Activated CD8-positive, alpha-beta memory T cell treated with anti-CD3 and anti-CD28 coated beads, Interleukin-2, amount 50 U/mL, for 24 hours (primary cell): ENCODE measurements at regions not wholly inside any gene's neighbourhood (a gene's known extent, or its start where the extent isn't known, plus 50 kb on each side); places are given as distances from the start of the nearest gene placed in this dataset.

Experiments used
- DNase-seq: peaks from one replicate; pipeline ENCODE4 v3.0.0-alpha.2; 2020; ENCODE audit errors: extremely low read depth

GRCh38 chr12:27382924-27383323, 50.3 kb downstream of the BMAL2 start:
- no peak for DNase-seq

- DNase-seq, result peak; percentile 35
These were observed 51.0 kb downstream of the BMAL2 start for GRCh38 chr12:27383429-27384260.

- DNase-seq, result no peak
These were observed 51.6 kb downstream of the BMAL2 start for GRCh38 chr12:27384261-27384590.

- DNase-seq, result no peak
These were observed 53.3 kb downstream of the BMAL2 start for GRCh38 chr12:27385766-27386564.

GRCh38 chr12:27387473-27387872, 54.8 kb downstream of the BMAL2 start:
- DNase-seq, result no peak

- no peak for DNase-seq
These were observed 56.0 kb downstream of the BMAL2 start for GRCh38 chr12:27388650-27389049.

GRCh38 chr12:27394676-27395075, 51.9 kb upstream of the SMCO2 start:
- no peak for DNase-seq

- DNase-seq, result no peak
These were observed 50.2 kb upstream of the SMCO2 start for GRCh38 chr12:27396216-27396815.
